ENCODE measurements at regions not wholly inside any gene's neighbourhood (a gene's known extent, or its start where the extent isn't known, plus 50 kb on each side); places are given as distances from the start of the nearest gene placed in this dataset.

- Histone ChIP-seq H3K4me2 (ENCODE audit: low read length) (no peak overlapping the region), H4K20me1 (ENCODE audit: insufficient read depth) (no peaks in the 10 kb centered on the region), H3K9me3 (ENCODE audit: low read length) (no peaks in the 10 kb centered on the region), H2AFZ (ENCODE audit: low read depth, low read length) (no peak overlapping the region), H3K27me3 (ENCODE audit: insufficient read depth, low read depth, low read length) (no peaks in the 10 kb centered on the region), H3K36me3 (ENCODE audit: insufficient read depth, low read length) (no peaks in the 10 kb centered on the region), H3K79me2 (replicated peaks; ENCODE audit: insufficient read depth, low read length) (no peaks in the 10 kb centered on the region), H3F3A (ENCODE audit: insufficient read depth, low read length, poor library complexity, severe bottlenecking) (no peaks in the 10 kb centered on the region), H3K9me2 (ENCODE audit: insufficient read depth, low read length) (no peaks in the 10 kb centered on the region), H3K27ac (ENCODE audit: low read length) (no peak overlapping the region), H3K9ac (ENCODE audit: low read length) (no peak overlapping the region), H3K4me3 (ENCODE audit: low read length) (no peak overlapping the region)
- TF ChIP-seq TAF1 (IDR thresholded peaks at IDR 0.05; ENCODE audit: low read depth) (no peak), POLR2AphosphoS5 (IDR thresholded peaks at IDR 0.05) (no peak), REST (IDR thresholded peaks at IDR 0.05; ENCODE audit: borderline replicate concordance) (no peak), CTCF (IDR thresholded peaks at IDR 0.05; ENCODE audit: poor library complexity, severe bottlenecking) (no peak), SMC3 (conservative IDR thresholded peaks at IDR 0.05; ENCODE audit: poor library complexity) (no peak), MXI1 (conservative IDR thresholded peaks at IDR 0.05; ENCODE audit: poor library complexity, severe bottlenecking) (no peak), RAD21 (conservative IDR thresholded peaks at IDR 0.05) (no peak)
Observed at GRCh38 chr2:167537743-167538142, 649.5 kb downstream of the XIRP2 start.

- Histone ChIP-seq H3K36me3 (ENCODE audit: insufficient read depth, low read length) (no peaks in the 10 kb centered on the region), H2AFZ (ENCODE audit: low read depth, low read length) (no peak overlapping the region), H3K27ac (ENCODE audit: low read length) (no peak overlapping the region), H3F3A (ENCODE audit: insufficient read depth, low read length, poor library complexity, severe bottlenecking) (no peaks in the 10 kb centered on the region), H3K4me3 (ENCODE audit: low read length) (no peak overlapping the region), H3K9me3 (ENCODE audit: low read length) (no peaks in the 10 kb centered on the region), H3K79me2 (replicated peaks; ENCODE audit: insufficient read depth, low read length) (no peaks in the 10 kb centered on the region), H4K20me1 (ENCODE audit: insufficient read depth) (no peaks in the 10 kb centered on the region), H3K4me2 (ENCODE audit: low read length) (no peak overlapping the region), H3K27me3 (ENCODE audit: insufficient read depth, low read depth, low read length) (no peaks in the 10 kb centered on the region), H3K9me2 (ENCODE audit: insufficient read depth, low read length) (no peaks in the 10 kb centered on the region), H3K9ac (ENCODE audit: low read length) (no peak overlapping the region)
- TF ChIP-seq MXI1 (conservative IDR thresholded peaks at IDR 0.05; ENCODE audit: poor library complexity, severe bottlenecking) (no peak), POLR2AphosphoS5 (IDR thresholded peaks at IDR 0.05) (no peak), EP300 (conservative IDR thresholded peaks at IDR 0.05; ENCODE audit: poor library complexity, severe bottlenecking) (no peak), EZH2 (IDR thresholded peaks at IDR 0.05; ENCODE audit: borderline replicate concordance, insufficient read depth, low read length, poor library complexity, severe bottlenecking) (no peak), RAD21 (conservative IDR thresholded peaks at IDR 0.05) (no peak), CTCF (IDR thresholded peaks at IDR 0.05; ENCODE audit: poor library complexity, severe bottlenecking) (no peak), REST (IDR thresholded peaks at IDR 0.05; ENCODE audit: borderline replicate concordance) (no peak), SMC3 (conservative IDR thresholded peaks at IDR 0.05; ENCODE audit: poor library complexity) (no peak), TAF1 (IDR thresholded peaks at IDR 0.05; ENCODE audit: low read depth) (no peak)
Observed at GRCh38 chr2:167534443-167534842, 646.2 kb downstream of the XIRP2 start.

Data from neural cell (in vitro differentiated cells).